HG03575 (cell line): ENCODE measurements at regions not wholly inside any gene's neighbourhood (a gene's known extent, or its start where the extent isn't known, plus 50 kb on each side); places are given as distances from the start of the nearest gene placed in this dataset.
"Not testable (repeated sequence)": the region's sequence is repeated elsewhere in the genome, so short reads cannot be mapped to it uniquely, and the experiment has no call there.

Source experiments
- ATAC-seq: cut with Tn5 transposase; IDR thresholded peaks from one replicate; pipeline ENCODE4 v1.9.1; 2021; ENCODE audit not compliant: unreplicated experiment, insufficient number of reproducible peaks, low FRiP score; ENCODE audit errors: extremely low read depth

GRCh38 chr1:120288167-120288566 is 111.8 kb upstream of the SEC22B start:
- not testable (repeated sequence) for ATAC-seq

- not testable (repeated sequence) for ATAC-seq
Measured at GRCh38 chr1:120282744-120283464, 106.6 kb upstream of the SEC22B start.

- ATAC-seq: not testable (repeated sequence)
Measured at GRCh38 chr1:120278259-120278610, 101.9 kb upstream of the SEC22B start.

GRCh38 chr1:120277428-120278258 is 101.3 kb upstream of the SEC22B start:
- ATAC-seq: not testable (repeated sequence)

GRCh38 chr1:120276710-120277109 is 100.4 kb upstream of the SEC22B start:
- not testable (repeated sequence) for ATAC-seq

- not testable (repeated sequence) for ATAC-seq
Measured at GRCh38 chr1:120274438-120274837, 98.1 kb upstream of the SEC22B start.

GRCh38 chr1:120273363-120273762 is 97.0 kb upstream of the SEC22B start:
- not testable (repeated sequence) for ATAC-seq

GRCh38 chr1:120272242-120272641 is 95.9 kb upstream of the SEC22B start:
- not testable (repeated sequence) for ATAC-seq

- ATAC-seq: not testable (repeated sequence)
Measured at GRCh38 chr1:120271561-120272221, 95.4 kb upstream of the SEC22B start.

- ATAC-seq: not testable (repeated sequence)
Measured at GRCh38 chr1:120267894-120268551, 91.7 kb upstream of the SEC22B start.

- ATAC-seq: not testable (repeated sequence)
Measured at GRCh38 chr1:120264564-120264963, 88.2 kb upstream of the SEC22B start.

GRCh38 chr1:120262791-120263751 is 86.8 kb upstream of the SEC22B start:
- ATAC-seq: not testable (repeated sequence)

- ATAC-seq: not testable (repeated sequence)
Measured at GRCh38 chr1:120257778-120258105, 81.4 kb upstream of the SEC22B start.

GRCh38 chr1:120257064-120257777 is 80.9 kb upstream of the SEC22B start:
- not testable (repeated sequence) for ATAC-seq

GRCh38 chr1:120250756-120251155 is 74.4 kb upstream of the SEC22B start:
- ATAC-seq: not testable (repeated sequence)

- not testable (repeated sequence) for ATAC-seq
Measured at GRCh38 chr1:120248726-120249427, 72.6 kb upstream of the SEC22B start.

GRCh38 chr1:120248203-120248602 is 71.9 kb upstream of the SEC22B start:
- ATAC-seq: not testable (repeated sequence)
